ENCODE measurements at regions not wholly inside any gene's neighbourhood (a gene's known extent, or its start where the extent isn't known, plus 50 kb on each side); places are given as distances from the start of the nearest gene placed in this dataset.

DNA sequence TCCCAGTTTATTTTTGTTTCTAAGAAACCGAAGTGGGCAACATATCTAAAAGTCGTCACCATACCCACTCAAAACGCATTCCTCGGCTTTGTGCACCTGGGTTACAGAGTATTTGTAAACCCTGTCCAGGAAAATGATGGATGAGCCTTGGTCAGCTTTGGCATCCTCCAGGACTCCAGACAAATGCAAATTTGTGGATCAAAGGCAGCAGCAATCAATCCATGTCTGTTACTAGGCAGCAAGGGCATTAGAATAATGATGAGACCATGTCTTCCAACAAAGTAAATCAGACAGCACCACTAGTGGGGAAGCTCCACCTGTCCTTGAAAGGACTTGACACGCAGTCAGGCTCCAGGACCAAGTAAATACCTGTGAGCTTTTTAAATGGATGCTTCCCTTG lies 672.6 kb upstream of the GYPC start:
- BruUV-seq (replicated peaks), result no TSS peak
- Histone ChIP-seq H2AFZ (ENCODE audit: control insufficient read depth, low read depth, low read length) (no peak overlapping the region), H3K4me1 (ENCODE audit: control insufficient read depth, insufficient read depth, low read length) (no peaks in the 10 kb centered on the region), H4K20me1 (ENCODE audit: control insufficient read depth, insufficient read depth) (no peaks in the 10 kb centered on the region), H3K9me3 (replicated peaks; ENCODE audit: control insufficient read depth, insufficient read depth, low read length) (no peaks in the 10 kb centered on the region), H3K27ac (ENCODE audit: control insufficient read depth, insufficient read depth) (no peak overlapping the region), H3K79me2 (ENCODE audit: control insufficient read depth, insufficient read depth, low read length) (no peaks in the 10 kb centered on the region), H3K4me2 (ENCODE audit: control insufficient read depth, insufficient read depth) (no peak overlapping the region), H3K9ac (ENCODE audit: control insufficient read depth, insufficient read depth, low read length) (no peak overlapping the region), H3K36me3 (ENCODE audit: control insufficient read depth in 2 of 2, insufficient read depth in 2 of 2, low read length in 1 of 2) (no peaks in the 10 kb centered on the region), H3K4me3 (no peak overlapping the region), H3K27me3 (replicated peaks in 1 of 2; ENCODE audit: control insufficient read depth in 2 of 2, insufficient read depth in 2 of 2, low read length in 1 of 2) (no peaks in the 10 kb centered on the region)
- WGBS (ENCODE audit: insufficient coverage, insufficient replicate concordance, low lambda C conversion rate, missing lambda C conversion rate), result 30% methylated on average over 5 of the region's 5 CpGs
- ChIA-PET SMC1A (ENCODE audit: uncharacterized antibody, unreplicated experiment) (no interaction called here), RAD21 (ENCODE audit: unreplicated experiment) (no interaction called here), CTCF (no interaction called here), POLR2A (no interaction called here)
- no peak for DNase-seq (ENCODE audit: low read depth, low spot score)
- intact Hi-C loops (cut with micrococcal nuclease; ENCODE audit: unreplicated experiment) (no loop called here), in situ Hi-C loops (cut with MboI) (no loop called here)
- ATAC-seq, result no peak
- TF ChIP-seq SUPT20H (IDR thresholded peaks at IDR 0.05; ENCODE audit: borderline replicate concordance, control insufficient read depth, low read depth, low read length), result no peak
- no peak for TF ChIP-seq GABPA (IDR thresholded peaks at IDR 0.05; ENCODE audit: low read depth)
- no peak for TF ChIP-seq ASH2L (IDR thresholded peaks at IDR 0.05; ENCODE audit: borderline replicate concordance, low read depth)
- no peak for TF ChIP-seq ZNF24 (IDR thresholded peaks at IDR 0.05)
- no peak for TF ChIP-seq CHD4 (IDR thresholded peaks at IDR 0.05)
- TF ChIP-seq MTA3 (IDR thresholded peaks at IDR 0.05; ENCODE audit: borderline replicate concordance, low read length), result no peak
- TF ChIP-seq SREBF2 (IDR thresholded peaks at IDR 0.05; ENCODE audit: low read length), result no peak
- TF ChIP-seq, protein P1, sequence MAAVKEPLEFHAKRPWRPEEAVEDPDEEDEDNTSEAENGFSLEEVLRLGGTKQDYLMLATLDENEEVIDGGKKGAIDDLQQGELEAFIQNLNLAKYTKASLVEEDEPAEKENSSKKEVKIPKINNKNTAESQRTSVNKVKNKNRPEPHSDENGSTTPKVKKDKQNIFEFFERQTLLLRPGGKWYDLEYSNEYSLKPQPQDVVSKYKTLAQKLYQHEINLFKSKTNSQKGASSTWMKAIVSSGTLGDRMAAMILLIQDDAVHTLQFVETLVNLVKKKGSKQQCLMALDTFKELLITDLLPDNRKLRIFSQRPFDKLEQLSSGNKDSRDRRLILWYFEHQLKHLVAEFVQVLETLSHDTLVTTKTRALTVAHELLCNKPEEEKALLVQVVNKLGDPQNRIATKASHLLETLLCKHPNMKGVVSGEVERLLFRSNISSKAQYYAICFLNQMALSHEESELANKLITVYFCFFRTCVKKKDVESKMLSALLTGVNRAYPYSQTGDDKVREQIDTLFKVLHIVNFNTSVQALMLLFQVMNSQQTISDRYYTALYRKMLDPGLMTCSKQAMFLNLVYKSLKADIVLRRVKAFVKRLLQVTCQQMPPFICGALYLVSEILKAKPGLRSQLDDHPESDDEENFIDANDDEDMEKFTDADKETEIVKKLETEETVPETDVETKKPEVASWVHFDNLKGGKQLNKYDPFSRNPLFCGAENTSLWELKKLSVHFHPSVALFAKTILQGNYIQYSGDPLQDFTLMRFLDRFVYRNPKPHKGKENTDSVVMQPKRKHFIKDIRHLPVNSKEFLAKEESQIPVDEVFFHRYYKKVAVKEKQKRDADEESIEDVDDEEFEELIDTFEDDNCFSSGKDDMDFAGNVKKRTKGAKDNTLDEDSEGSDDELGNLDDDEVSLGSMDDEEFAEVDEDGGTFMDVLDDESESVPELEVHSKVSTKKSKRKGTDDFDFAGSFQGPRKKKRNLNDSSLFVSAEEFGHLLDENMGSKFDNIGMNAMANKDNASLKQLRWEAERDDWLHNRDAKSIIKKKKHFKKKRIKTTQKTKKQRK (IDR thresholded peaks at IDR 0.05; ENCODE audit: low read depth, low read length), result no peak
- TF ChIP-seq, protein P2, sequence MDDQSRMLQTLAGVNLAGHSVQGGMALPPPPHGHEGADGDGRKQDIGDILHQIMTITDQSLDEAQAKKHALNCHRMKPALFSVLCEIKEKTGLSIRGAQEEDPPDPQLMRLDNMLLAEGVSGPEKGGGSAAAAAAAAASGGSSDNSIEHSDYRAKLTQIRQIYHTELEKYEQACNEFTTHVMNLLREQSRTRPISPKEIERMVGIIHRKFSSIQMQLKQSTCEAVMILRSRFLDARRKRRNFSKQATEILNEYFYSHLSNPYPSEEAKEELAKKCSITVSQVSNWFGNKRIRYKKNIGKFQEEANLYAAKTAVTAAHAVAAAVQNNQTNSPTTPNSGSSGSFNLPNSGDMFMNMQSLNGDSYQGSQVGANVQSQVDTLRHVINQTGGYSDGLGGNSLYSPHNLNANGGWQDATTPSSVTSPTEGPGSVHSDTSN (IDR thresholded peaks at IDR 0.05; ENCODE audit: insufficient replicate concordance, low read depth, low read length), result no peak
- no peak for TF ChIP-seq BACH1 (IDR thresholded peaks at IDR 0.05; ENCODE audit: borderline replicate concordance)
- TF ChIP-seq, protein P3, sequence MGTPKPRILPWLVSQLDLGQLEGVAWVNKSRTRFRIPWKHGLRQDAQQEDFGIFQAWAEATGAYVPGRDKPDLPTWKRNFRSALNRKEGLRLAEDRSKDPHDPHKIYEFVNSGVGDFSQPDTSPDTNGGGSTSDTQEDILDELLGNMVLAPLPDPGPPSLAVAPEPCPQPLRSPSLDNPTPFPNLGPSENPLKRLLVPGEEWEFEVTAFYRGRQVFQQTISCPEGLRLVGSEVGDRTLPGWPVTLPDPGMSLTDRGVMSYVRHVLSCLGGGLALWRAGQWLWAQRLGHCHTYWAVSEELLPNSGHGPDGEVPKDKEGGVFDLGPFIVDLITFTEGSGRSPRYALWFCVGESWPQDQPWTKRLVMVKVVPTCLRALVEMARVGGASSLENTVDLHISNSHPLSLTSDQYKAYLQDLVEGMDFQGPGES (IDR thresholded peaks at IDR 0.05), result no peak
- no peak for TF ChIP-seq HDAC6 (IDR thresholded peaks at IDR 0.05; ENCODE audit: unreplicated experiment)
- TF ChIP-seq, protein P4, sequence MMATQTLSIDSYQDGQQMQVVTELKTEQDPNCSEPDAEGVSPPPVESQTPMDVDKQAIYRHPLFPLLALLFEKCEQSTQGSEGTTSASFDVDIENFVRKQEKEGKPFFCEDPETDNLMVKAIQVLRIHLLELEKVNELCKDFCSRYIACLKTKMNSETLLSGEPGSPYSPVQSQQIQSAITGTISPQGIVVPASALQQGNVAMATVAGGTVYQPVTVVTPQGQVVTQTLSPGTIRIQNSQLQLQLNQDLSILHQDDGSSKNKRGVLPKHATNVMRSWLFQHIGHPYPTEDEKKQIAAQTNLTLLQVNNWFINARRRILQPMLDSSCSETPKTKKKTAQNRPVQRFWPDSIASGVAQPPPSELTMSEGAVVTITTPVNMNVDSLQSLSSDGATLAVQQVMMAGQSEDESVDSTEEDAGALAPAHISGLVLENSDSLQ (IDR thresholded peaks at IDR 0.05), result no peak
- TF ChIP-seq ZNF217 (IDR thresholded peaks at IDR 0.05), result no peak
- no peak for TF ChIP-seq POLR2AphosphoS2 (IDR thresholded peaks at IDR 0.05; ENCODE audit: low read depth, low read length)
- TF ChIP-seq YBX1 (IDR thresholded peaks at IDR 0.05), result no peak
- no peak for FAIRE-seq

Data from GM12878 (cell line).